ENCODE measurements at regions not wholly inside any gene's neighbourhood (a gene's known extent, or its start where the extent isn't known, plus 50 kb on each side); places are given as distances from the start of the nearest gene placed in this dataset.
"Not testable (repeated sequence)": the region's sequence is repeated elsewhere in the genome, so short reads cannot be mapped to it uniquely, and the experiment has no call there.

DNA sequence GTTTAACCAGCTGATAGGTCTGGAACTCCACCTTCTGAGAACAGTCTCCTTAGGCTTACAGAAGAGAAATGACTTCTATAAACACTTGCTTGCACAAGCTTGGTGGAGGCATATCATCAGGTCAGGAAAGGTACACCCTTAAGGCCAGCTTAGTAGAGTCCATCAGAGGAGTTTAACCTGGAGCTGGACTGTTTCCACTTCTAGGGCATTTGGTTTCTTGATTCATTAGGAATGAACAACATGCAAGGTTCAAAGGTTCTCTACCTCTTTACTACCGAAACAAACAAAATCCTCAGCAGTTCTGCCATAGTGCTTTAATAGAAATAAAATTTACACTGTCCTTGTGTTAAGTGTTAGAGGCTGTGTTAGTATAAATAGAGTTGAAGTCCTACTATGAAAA, 171.4 kb upstream of the NPY2R start:
- DNase-seq, result no peak

DNA sequence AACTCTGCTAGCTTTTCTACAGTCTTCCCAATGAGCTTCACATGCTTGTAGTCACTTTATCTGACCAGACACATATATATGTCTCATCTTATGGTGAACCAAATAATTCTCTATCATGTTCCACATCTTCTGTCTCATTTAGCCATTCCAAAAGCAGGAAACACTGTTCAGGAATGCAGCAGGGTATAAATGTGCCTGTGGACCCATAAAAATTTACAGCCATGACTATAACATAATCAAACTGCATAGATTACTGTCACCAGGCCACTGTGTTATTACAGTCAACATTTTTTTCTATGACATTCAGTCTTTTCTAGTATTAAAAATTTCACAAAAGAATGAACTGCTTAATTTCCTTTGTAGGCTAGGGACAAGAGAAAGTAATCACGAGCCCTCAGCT, 170.0 kb upstream of the NPY2R start:
- DNase-seq, result no peak

GRCh38 chr4:155039162-155039561, 169.3 kb upstream of the NPY2R start:
- DNase-seq, result no peak

- DNase-seq, result no peak
Observed at GRCh38 chr4:155040031-155040430, 168.4 kb upstream of the NPY2R start.

DNA sequence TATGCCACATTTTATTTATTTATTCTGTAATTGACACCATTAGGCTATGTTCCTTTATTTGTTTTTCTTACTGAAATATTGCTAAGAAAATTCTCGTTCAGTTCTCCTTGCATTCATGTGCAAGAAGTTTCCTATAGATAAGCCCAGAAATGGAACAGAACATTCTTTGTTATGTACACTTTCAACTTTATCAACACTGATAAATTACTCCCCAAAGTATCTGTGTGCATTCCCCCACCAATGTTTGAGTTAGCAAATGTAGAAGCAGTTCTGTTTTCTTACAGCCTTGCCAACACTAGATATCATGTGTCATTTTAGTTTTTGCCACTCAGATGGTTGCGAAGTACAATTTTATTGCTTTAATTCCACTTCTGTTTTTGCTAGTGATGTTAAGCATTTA, 166.4 kb upstream of the NPY2R start:
- DNase-seq, result no peak

DNA sequence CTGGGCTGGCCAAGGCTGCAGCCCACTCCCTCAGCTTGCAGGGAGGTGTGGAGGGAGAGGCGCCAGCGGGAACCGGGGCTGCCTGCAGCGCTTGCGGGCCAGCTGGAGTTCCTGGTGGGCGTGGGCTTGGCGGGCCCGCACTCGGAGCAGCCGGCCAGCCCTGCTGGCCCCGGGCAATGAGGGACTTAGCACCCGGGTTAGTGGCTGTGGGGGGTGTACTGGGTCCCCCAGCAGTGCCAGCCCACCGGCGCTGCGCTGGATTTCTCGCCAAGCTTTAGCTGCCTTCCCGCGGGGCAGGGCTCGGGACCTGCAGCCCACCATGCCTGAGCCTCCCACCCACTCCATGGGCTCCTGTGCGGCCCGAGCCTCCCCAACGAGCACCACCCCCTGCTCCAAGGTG, 164.2 kb upstream of the NPY2R start:
- DNase-seq, result not testable (repeated sequence)

DNA sequence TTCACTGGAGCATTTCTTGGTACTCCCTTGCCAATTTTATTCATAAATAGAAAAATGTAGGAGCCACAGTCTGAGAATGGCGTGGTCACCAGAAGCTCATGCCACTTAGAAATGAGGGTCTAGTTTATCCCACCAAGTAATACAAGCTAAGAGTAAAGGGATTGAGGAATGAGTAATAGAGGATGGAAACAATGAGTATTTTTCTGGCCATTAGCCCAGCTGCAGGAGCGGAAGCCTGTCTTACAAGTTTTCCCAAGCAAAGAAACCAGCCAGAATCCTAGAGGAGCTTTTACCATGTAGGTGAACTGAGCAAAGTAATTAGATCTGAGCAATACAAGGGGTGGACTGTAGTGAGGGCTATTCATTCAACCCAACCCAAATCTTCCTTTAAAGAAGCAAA, 160.7 kb upstream of the NPY2R start:
- no peak for DNase-seq

- not testable (repeated sequence) for DNase-seq
Observed at GRCh38 chr4:155054042-155054441, 154.4 kb upstream of the NPY2R start.

- DNase-seq, result no peak
Observed at GRCh38 chr4:155060419-155060818, 148.0 kb upstream of the NPY2R start.

GRCh38 chr4:155060873-155061272, 147.6 kb upstream of the NPY2R start:
- peak; percentile 5 for DNase-seq

- DNase-seq, result no peak
Observed at GRCh38 chr4:155062948-155063347, 145.5 kb upstream of the NPY2R start.

- not testable (repeated sequence) for DNase-seq
Observed at GRCh38 chr4:155064934-155065333, 143.5 kb upstream of the NPY2R start.

- no peak for DNase-seq
Observed at GRCh38 chr4:155066871-155067270, 141.6 kb upstream of the NPY2R start.

GRCh38 chr4:155071962-155072361, 136.5 kb upstream of the NPY2R start:
- no peak for DNase-seq

DNA sequence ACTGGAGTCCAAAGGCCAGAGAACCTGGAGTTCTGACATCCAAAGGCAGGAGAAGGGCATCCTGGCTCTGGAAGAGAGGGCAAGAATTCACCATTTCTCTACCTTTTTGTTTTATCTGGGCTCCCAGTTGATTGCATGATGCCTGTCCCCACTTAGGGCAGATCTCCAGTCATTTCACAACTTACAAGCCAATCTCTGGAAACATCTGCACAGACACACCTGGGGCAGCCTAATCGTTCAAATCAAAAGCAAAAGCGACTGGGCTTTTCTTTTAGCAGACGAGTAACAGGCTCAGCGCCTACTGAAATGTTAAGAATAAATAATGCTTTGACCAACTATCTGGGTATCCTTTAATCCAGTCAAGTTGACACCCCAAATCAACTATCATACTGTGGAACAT, 136.0 kb upstream of the NPY2R start:
- no peak for DNase-seq

DNA sequence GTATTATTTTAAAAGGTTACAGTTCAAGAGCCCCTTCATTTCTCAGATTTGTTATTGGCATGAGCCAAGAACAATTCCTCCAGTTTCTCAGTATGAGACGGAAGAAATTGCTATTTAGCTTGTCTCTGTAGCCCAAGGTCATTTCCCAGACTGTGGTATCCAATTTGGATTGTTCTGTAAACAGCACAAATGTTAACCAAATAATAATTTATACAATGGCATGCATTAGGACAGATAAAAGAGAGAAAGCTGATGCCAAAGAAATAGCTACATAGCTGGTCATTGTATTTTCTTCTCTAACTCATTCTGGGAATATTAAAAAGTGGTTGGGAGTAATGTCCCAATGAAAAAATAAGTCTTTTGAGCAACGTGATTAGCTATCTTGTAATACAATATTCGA, 134.6 kb upstream of the NPY2R start:
- DNase-seq, result no peak

DNA sequence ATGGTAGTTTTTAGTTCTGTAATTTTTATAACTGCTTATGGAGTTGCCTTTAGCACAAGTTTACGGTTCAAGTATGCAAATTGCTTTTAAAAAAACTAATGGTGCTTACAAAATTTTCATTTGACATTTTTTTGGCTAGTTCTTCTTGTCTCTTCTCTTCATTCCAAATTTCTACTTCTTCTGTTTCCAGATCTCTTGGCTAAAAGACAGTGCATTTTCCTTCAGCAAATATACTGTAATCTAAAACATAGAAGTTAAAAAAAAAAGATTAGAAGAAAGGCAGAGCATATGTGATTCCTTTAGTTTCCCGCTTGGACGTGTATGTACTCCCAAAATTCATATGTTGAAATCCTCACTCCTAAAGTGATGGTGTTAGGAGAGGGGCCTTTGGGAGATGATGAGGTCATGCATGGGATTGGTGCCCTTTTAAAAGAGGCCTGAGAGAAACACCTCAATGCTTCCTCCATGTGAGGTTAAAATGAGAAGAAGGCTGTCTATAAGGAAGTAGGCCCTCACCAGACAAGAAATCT, 132.1 kb upstream of the NPY2R start:
- no peak for DNase-seq

GRCh38 chr4:155077452-155078229, 130.8 kb upstream of the NPY2R start:
- no peak for DNase-seq

GRCh38 chr4:155079871-155080270, 128.6 kb upstream of the NPY2R start:
- DNase-seq, result no peak

- DNase-seq, result no peak
Observed at GRCh38 chr4:155081222-155081621, 127.2 kb upstream of the NPY2R start.

DNA sequence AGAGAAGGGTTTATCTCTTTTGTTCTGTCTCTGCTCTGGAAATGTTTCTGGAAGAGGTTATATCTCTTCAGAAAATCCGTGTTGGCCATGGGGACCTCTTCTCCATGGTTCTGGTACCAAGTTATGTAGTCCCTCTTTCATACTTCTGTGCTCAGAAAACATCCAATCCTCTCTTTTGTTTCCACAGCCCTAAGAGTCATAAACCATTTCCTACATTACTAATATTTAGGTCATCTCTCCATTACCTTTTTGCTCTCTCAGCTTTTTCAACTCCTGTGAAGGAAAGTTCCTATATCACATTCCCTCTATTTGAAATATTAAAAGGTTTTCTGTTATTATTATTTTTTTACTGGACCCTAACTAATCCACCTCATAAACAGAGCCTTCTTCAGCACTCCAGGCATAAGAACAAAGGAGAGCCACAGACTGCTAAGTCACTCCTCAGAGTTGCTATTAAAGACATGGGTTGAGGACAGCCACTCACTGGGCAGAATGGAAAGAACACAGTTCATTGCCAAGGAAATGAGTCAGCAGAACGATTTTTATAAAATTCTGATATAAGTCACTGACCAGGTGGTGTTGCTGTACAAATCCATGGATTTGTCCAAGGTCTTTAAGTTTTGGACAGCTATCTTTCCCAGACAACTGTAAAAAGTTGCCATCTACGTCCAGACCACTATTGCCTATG, 122.4 kb upstream of the NPY2R start:
- no peak for DNase-seq

DNA sequence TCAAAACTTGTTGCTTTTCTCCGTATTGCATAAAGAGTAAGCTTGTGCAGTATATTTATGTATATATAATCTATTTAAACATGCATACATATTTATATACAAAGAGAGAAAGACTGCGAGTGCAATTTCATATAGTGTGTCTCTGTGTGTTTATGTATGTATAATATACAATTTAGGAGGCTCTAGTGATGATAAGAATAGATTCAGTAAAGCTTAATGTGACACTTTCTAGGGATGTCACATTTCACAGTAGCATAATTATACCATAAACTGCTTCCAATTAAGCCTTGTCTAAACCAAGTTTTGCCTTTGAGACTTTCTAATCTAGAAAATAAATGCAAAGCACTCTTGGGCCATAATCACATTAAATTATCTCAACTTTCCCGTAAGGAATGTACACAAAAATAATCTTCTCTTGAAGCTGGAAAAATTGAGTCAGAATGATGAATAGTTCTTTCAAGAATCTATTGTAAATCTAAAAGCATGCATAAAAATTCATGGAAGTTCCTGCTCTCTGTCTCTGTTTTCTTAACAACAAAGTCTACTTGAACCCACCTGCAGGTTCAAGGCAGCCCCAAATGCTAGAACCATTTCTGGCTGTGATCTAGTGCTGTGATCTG, 114.1 kb upstream of the NPY2R start:
- no peak for DNase-seq

GRCh38 chr4:155099231-155099630, 109.2 kb upstream of the NPY2R start:
- no peak for DNase-seq

DNA sequence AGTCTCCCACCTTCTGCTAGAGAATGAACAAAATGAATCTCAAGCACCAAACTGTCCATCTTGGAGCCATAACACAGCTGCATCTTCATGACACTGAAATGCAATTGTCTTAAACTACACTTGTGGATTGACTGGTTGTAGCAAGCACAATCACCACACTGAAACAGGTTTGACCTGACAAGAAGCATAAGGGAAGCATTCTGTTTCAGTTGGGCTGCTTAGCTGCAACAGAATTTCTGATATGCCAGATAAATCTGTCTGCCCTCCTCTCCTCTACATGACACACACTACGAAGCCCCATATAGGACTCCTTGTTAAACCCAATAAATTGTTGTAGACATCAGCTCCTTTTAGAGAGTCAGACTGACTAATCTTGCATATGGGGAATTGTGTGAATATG, 101.8 kb upstream of the NPY2R start:
- DNase-seq, result no peak

Measured in NCI-H510A treated with DMSO at 0.1 percent for 48 hours (cell line).